Neural crest cell (in vitro differentiated cells): ENCODE measurements at regions not wholly inside any gene's neighbourhood (a gene's known extent, or its start where the extent isn't known, plus 50 kb on each side); places are given as distances from the start of the nearest gene placed in this dataset.

Experiments
- DNase-seq: peaks from one replicate; pipeline ENCODE4 v3.0.0; 2021; ENCODE audit warnings: low read depth, mixed read lengths, low spot score
- H3K27ac Mint-ChIP-seq: one replicate; pipeline ENCODE4 v1.8.0; 2021; ENCODE audit warnings: mild to moderate bottlenecking, mixed read lengths; ENCODE audit not compliant: unreplicated experiment
- H3K27me3 Mint-ChIP-seq: 2 replicates; pipeline ENCODE4 v1.8.0; 2021; ENCODE audit warnings: low read depth, mild to moderate bottlenecking, mixed read lengths
- H3K36me3 Mint-ChIP-seq: 2 replicates; pipeline ENCODE4 v1.8.0; 2021; ENCODE audit warnings: low read depth, mild to moderate bottlenecking, mixed read lengths
- H3K4me1 Mint-ChIP-seq: 2 replicates; pipeline ENCODE4 v1.8.0; 2021; ENCODE audit warnings: mixed read lengths
- H3K4me3 Mint-ChIP-seq: one replicate; pipeline ENCODE4 v1.8.0; 2021; ENCODE audit warnings: mild to moderate bottlenecking, mixed read lengths
- H3K9me3 Mint-ChIP-seq: 2 replicates; pipeline ENCODE4 v1.8.0; 2021; ENCODE audit warnings: mixed read lengths
- CTCF ChIP-seq: fragments of 200-600 bp; sonication (generic); conservative IDR thresholded peaks from 2 replicates; pipeline ENCODE4 v1.5.0; 2021; ENCODE audit warnings: antibody characterized with exemption, mild to moderate bottlenecking

GRCh38 chr6:56407883-56408410 lies 160.6 kb upstream of the COL21A1 start:
- Mint-ChIP-seq H3K27ac (no peak overlapping the region), H3K9me3 (no peaks in the 10 kb centered on the region), H3K36me3 (no peaks in the 10 kb centered on the region), H3K4me3 (no peak overlapping the region), H3K27me3 (no peaks in the 10 kb centered on the region), H3K4me1 (no peaks in the 10 kb centered on the region)
- DNase-seq: no peak
- no peak for TF ChIP-seq CTCF

GRCh38 chr6:56406276-56407269 lies 159.2 kb upstream of the COL21A1 start:
- Mint-ChIP-seq H3K36me3 (peaks cover 1% of the 10 kb centered on the region), H3K27me3 (no peaks in the 10 kb centered on the region), H3K27ac (no peak overlapping the region), H3K4me1 (no peaks in the 10 kb centered on the region), H3K9me3 (peaks cover 5% of the 10 kb centered on the region), H3K4me3 (no peak overlapping the region)
- no peak for TF ChIP-seq CTCF
- no peak for DNase-seq

- Mint-ChIP-seq H3K27ac (no peak overlapping the region), H3K36me3 (peaks cover 3% of the 10 kb centered on the region)
Observed at GRCh38 chr6:56404599-56404998, 157.2 kb upstream of the COL21A1 start.

DNA sequence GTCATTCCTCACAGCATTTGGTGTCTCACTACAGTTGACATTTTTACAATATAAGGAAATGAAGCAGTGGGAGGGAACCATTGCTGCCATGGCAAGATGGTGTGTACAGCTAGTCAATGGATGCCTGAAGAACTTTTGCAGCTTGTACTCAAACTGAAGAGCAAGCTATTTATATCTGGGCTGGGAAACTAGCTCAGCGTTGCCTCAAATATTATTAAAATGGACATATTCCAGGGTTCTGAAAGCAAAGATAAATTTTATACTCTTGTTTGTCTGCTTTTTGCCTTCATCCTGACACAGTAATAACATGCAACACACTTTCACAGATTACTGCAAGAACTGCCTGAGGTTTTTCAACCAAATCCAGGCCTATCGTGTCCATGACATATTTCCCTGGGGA lies 156.4 kb upstream of the COL21A1 start:
- Mint-ChIP-seq H3K36me3 (peaks cover 3% of the 10 kb centered on the region), H3K27ac (no peak overlapping the region), H3K4me3 (no peak overlapping the region), H3K9me3 (peaks cover 6% of the 10 kb centered on the region), H3K4me1 (no peaks in the 10 kb centered on the region), H3K27me3 (no peaks in the 10 kb centered on the region)
- DNase-seq: no peak
- TF ChIP-seq CTCF: no peak

More at GRCh38 chr6:56404599-56404998, 157.2 kb upstream of the COL21A1 start:
- Mint-ChIP-seq H3K4me1 (no peaks in the 10 kb centered on the region), H3K27me3 (no peaks in the 10 kb centered on the region), H3K9me3 (peaks cover 6% of the 10 kb centered on the region), H3K4me3 (no peak overlapping the region)
- no peak for DNase-seq
- TF ChIP-seq CTCF: no peak

DNA sequence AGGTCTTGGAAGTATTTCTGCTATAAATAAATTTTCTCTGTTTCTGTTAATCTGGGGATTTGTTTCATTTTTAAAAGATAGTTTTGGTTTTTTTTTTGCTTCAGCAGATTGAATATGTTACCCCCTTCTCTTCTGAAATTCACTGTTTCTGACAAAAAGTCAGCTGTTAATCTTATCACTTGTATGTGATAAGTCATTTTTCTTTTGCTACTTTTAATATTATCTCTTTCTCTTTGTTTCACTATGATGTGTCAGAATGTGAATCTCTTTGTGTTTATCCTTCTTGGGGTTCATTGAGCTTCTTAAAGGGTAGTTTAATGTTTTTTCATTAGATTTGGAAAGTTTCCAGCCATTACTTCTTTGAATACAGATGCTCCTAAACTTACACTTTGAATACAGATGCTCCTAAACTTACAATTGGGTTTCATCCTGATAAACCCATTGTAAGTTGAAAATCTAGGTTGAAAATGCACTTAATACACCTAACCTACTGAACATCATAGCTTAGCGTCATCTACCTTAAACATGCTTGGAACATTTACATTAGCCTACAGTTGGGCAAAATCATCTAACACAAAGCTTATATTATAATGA lies 154.2 kb upstream of the COL21A1 start:
- peaks cover 3% of the 10 kb centered on the region for H3K36me3 Mint-ChIP-seq
- TF ChIP-seq CTCF: no peak
- H3K4me1 Mint-ChIP-seq: no peaks in the 10 kb centered on the region
- peaks cover 6% of the 10 kb centered on the region for H3K9me3 Mint-ChIP-seq
- no peaks in the 10 kb centered on the region for H3K27me3 Mint-ChIP-seq
- H3K4me3 Mint-ChIP-seq: no peak overlapping the region
- no peak for DNase-seq
- no peak overlapping the region for H3K27ac Mint-ChIP-seq
